GM18909 (cell line): ENCODE measurements at regions not wholly inside any gene's neighbourhood (a gene's known extent, or its start where the extent isn't known, plus 50 kb on each side); places are given as distances from the start of the nearest gene placed in this dataset.
"Not testable (repeated sequence)": the region's sequence is repeated elsewhere in the genome, so short reads cannot be mapped to it uniquely, and the experiment has no call there.

ENCODE experiments used
- ATAC-seq: cut with Tn5 transposase; IDR thresholded peaks from one replicate; pipeline ENCODE4 v1.9.1; 2021; ENCODE audit warnings: mild to moderate bottlenecking; ENCODE audit not compliant: unreplicated experiment, poor library complexity

DNA sequence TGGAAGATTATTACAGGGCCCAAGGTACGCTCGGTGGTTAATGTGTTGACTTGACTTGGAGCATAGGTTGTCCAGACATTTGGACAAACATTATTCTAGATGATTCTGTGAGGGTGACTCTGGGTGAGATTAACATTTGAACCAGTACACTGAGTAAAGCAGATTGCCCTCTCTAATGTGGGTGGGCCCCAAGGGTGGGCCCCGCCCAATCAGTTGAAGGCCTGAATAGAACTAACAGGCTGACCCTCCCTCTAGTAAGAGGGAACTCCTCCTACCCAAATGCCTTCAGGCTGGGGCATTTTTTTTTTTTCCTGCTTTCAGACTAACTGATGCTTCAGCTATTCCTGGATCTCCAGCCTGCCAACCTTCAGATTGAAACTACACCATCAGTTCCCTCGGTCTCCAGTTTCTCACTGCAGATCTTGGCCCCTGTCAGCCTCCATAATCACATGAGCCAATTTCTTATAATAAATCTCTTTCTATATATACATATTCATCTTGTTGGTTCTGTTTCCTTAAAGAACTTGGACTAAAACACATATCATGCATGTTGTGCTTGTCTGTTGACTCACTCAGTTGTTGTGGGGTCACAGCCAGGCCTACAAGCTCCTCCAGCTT is 338.1 kb upstream of the BRINP1 start:
- no peak for ATAC-seq

- no peak for ATAC-seq
These were observed 332.4 kb upstream of the BRINP1 start for GRCh38 chr9:119701651-119702050.

DNA sequence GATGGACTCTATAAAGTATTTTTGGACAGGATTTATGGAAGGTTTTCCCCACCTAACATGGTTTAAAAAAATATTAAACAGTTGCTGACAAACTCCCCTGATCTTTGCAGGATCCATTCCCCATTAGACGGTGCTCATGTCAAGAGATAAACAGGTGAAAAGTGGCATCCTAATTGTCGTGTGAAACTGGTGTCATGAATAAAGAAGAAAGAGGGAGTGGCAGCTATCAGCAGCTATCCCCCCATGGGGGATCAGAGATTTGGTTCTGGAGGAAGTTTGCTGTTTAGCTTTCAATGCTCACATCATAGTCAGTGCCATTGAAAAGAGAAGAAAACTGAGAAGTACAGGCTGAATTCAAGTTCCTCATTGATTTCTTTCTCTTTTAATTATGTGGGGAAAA is 329.3 kb upstream of the BRINP1 start:
- no peak for ATAC-seq

GRCh38 chr9:119697996-119698395 is 328.8 kb upstream of the BRINP1 start:
- no peak for ATAC-seq

DNA sequence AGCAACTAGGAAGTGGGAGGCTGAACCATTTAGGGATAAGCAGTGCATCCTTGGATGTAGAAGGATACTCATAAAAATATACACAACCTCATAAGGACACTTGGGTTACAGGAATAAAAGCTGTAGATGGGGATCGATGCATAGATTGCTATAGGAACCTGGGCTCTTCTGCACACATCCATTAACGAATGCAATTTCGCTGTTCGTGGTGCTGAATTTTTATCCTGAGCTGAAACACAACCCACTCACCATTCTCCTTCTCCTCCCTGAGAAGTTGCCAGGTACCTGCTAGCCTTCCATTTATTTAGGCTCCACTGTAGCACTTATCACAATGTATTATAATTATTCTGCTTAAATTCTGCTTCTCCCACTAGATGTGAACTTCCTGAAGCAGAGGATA is 320.6 kb upstream of the BRINP1 start:
- no peak for ATAC-seq

GRCh38 chr9:119688547-119688946 is 319.3 kb upstream of the BRINP1 start:
- no peak for ATAC-seq

DNA sequence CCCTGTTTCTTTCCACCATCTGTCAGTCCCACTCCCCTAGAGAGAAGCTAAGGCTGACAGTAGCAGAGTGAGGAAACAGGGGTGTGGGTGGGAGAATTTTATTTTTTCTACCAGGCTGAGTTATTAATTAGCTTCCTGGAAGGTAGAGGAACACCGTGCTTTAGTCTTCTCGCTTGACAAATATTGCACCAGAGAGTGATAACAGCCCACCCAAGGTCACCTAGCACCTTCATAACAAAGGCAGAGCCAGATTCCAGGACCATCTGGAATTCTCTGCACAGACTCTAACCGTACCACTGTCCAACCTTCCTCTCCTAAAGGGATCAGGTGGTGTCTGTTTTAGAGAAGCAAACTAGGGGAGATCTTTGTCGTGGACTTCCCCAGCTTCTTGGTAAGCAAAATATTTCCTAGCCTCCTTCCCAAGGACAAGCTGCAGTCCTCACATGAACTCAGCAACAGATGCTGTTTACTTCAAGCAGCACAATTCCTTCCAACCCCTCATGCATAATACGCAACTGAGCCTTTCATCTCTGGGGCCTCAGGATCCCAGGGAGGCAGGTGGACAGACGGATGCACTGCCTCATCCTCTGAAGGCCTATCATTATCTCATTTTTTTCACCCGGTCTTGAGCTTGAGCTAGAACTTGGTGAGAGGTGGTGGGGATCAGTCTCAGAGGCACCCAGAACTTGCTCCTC is 308.7 kb upstream of the BRINP1 start:
- ATAC-seq: no peak

- no peak for ATAC-seq
These were observed 306.7 kb upstream of the BRINP1 start for GRCh38 chr9:119675951-119676350.

- not testable (repeated sequence) for ATAC-seq
These were observed 303.5 kb upstream of the BRINP1 start for GRCh38 chr9:119672763-119673162.

DNA sequence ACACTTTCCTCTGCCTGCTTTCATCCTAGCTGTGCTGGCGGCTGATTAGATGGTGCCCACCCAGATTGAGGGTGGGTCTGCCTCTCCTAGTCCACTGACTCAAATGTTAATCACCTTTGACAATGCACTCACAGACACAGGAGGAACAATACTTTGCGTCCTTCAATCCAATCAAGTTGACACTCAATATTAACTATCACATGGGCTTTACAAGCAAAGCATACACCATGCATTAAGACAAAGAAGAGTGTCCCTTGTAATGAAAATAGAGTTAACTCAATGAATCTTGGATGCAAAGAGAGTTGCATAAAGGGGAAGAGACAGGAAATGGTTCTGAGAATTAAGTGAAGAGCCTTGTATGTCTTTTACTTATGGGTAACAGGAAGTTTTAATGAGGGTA is 298.7 kb upstream of the BRINP1 start:
- no peak for ATAC-seq

DNA sequence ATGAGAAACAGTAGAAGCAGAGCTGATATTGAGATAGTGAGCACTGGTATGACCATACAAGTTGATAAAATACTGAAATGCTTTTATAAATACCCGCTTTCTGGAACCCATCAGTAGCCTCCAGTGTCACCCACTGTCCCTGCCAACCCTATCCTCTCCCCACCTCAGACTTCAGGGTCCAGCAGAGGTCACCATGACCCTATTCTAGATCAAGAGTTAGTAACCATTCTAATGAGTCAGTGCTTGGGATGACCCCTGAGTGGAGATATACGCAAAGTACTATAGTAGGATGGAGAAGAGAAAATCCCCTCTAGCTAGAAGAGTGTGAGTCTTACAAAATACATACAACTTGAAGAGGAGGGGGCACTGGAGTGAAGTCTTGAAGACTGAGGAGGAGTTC is 297.9 kb upstream of the BRINP1 start:
- no peak for ATAC-seq

DNA sequence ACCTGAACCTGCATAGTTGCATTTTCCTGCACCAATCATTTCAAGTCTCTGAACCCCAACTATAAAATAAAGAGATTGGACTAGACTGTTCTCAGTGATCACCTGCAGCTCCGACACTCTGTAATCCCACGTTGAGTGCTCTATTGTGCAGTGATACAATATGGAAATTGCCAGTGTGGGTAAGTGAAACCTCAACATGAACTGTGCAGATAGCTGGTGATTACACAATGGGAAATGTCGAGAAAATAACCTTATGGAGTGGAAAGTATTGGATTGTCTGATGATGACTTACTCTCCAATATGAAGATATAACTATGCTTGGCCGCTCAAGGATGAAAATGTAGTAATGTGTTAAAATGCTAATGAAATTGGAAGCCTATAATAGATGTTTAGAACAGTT is 293.1 kb upstream of the BRINP1 start:
- ATAC-seq: no peak

- ATAC-seq: no peak
These were observed 283.7 kb upstream of the BRINP1 start for GRCh38 chr9:119652931-119653330.

DNA sequence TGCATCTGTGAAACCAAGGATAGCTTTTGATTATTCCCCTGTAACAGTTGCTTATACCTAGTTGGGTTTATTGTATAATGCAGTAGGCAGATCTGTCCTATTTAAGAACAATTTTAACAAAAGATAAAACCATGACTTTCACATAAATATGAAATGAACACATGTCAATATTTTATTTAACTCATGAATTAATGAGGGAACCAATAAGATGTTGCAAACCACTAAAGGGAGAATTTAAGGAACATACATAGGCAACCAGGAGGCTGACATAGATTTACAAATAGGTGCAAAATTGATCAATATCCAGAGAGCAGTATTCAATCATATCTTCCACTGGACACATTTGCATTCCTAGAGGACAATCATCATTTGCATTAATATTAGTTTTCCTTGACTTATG is 280.0 kb upstream of the BRINP1 start:
- no peak for ATAC-seq

DNA sequence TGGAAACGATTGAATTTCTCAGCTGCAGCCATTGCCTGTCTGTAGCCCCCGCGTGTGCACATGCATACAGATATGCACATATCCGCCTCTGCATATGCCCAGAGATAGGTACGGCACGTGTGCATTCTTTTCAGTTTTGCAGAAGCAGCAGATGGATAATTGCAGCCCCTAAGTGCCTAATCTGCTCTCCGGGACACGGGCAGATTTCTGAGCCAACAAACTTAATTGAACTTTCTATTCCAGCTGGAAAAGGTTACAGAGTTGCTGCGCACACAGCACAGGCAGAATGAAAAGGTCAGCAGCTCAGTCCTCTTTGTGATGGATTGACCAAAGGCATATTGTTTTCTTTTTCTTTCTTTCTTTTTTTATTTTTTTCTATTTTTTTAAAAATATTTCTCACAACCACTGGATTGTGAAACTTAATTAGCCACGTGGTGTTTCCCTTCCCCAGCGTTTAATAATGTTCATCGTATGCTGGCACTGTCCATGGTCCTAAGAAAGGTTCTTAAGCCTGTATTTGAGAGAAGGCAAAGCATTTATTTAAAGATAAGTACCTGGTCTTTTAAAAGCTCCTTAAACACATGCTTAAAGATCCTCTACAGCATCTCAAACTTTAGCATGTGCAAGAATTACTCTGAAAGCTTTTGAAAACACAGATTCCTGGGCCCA is 270.2 kb upstream of the BRINP1 start:
- ATAC-seq: no peak

GRCh38 chr9:119634006-119634405 is 264.8 kb upstream of the BRINP1 start:
- ATAC-seq: no peak

DNA sequence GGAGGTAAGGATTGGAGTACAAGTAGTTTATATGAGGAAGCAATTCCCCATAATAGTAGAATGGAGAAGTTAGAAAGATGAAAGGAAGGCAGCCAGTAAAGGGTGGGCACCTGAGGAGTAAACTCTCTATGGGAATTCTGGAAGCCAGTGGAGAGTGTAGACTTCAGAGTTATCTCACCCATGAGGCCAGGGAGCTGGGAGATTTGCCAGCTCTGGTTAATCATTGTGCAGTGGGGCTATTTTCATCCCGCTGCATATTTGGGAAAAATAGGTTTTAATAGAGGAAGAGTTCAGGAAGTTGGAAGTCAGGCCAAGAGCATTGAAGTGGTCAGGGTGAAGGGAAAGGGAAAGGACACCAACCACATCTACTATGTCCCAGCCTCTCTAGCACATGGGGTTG is 242.3 kb upstream of the BRINP1 start:
- ATAC-seq: no peak

DNA sequence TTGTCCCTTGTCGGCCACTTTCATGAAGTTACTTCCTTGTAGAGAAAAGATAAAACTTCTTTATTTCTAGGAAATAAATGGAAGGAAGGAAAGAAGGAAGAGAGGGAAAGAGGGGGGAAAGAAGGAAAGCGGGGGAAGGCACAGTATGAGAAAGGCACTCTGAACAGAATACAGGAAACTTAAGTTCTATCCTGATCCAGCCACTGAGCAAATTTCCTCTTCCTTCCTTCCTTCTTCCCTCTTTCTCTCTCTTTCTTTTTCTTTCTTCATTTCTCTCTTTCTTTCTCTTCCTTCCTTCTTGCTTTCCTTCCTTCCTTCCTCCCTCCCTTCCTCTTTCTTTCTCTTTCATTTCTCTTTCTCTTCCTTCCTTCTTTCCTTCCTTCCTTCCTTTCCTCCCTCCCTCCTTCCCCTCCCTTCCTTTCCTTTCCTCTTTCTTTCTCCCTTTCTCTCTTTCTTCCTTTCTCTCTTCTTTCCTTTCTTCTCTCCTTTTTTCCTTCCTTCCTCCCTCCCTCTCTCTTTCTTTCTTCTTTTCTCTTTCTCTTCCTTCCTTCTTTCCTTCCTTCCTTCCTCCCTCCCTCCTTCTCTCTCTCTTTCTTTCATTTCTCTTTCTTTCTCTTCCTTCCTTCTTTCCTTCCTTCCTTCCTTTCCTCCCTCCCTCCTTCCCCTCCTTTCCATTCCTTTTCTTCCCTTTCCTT is 240.2 kb upstream of the BRINP1 start:
- ATAC-seq: no peak

DNA sequence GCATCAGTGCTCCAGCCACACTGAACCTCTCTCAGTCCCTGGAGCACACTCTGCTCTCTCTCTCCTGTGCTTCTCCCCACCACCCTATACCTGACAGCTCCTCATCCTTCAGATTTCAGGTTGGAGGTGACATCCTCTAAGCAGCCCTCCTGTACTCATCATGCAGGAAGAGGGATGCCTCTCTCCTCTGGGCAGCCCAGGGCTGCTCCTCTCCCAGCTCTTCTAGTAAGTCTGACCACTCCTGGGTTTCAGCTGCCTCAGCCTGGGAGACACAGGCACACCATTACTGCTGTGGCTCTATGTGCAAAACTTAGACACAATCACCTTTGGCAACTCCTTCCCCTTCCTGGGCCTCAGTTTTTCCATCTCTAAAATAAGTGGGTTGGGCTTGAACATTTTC is 232.4 kb upstream of the BRINP1 start:
- ATAC-seq: no peak

GRCh38 chr9:119597499-119597898 is 228.3 kb upstream of the BRINP1 start:
- no peak for ATAC-seq

- ATAC-seq: no peak
These were observed 227.5 kb upstream of the BRINP1 start for GRCh38 chr9:119596703-119597102.
